UCSD-AML1 (cell line): ENCODE measurements at regions not wholly inside any gene's neighbourhood (a gene's known extent, or its start where the extent isn't known, plus 50 kb on each side); places are given as distances from the start of the nearest gene placed in this dataset.
"Not testable (repeated sequence)": the region's sequence is repeated elsewhere in the genome, so short reads cannot be mapped to it uniquely, and the experiment has no call there.

Experiments used
- DNase-seq: peaks from one replicate; lab custom pipeline; 2025; ENCODE audit not compliant: unreplicated experiment; lab: John Stamatoyannopoulos, UW

DNA sequence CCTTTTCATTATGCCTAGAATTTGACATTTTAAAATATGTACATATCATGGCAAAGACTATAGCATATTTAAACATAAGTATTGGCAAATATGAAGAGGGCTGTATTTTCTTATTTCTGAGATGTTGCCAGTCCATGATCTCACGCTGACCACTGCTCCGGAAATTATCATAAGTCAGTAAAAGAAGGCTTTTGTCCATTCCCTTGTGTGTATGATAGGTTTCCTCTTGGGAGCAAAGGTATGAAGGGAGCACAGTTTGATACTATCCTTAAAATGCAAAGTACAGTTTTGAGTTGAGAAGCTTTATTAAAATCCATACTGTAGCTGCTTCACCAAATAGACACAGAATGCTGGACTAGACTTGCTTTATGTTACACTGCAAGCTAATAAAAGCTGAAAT, 52.6 kb upstream of the AGA start:
- DNase-seq: no peak

DNA sequence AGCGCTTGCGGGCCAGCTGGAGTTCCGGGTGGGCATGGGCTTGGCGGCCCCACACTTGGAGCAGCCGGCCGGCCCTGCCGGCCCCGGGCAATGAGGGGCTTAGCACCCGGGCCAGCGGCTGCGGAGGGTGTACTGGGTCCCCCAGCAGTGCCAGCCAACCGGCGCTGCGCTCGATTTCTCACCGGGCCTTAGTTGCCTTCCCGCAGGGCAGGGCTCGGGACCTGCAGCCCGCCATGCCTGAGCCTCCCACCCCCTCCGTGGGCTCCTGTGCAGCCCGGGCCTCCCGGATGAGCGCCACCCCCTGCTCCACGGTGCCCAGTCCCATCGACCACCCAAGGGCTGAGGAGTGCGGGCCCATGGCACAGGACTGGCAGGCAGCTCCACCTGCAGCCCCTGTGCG, 53.4 kb upstream of the AGA start:
- not testable (repeated sequence) for DNase-seq

- no peak for DNase-seq
These were observed 57.3 kb upstream of the AGA start for GRCh38 chr4:177499537-177499936.

- DNase-seq: no peak
These were observed 63.0 kb upstream of the AGA start for GRCh38 chr4:177505171-177505615.

DNA sequence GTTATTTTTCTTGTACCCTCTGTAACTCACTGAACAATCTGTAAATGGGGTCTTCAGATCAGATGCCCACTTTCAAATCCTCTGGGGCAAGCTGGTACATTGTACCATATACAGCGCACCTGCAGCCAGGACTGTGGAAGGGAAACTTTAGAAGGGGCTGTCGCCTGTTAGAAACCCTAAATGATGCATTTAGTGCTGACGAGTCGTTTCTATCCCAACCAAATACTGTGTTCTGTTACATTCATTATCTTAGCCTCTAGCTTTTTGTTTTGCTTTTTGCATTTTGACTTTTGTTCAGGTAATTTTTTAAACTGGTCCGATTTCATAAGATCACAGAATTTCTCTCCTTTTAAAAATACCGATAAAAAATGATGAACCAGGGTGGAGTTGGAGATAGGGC, 66.4 kb upstream of the AGA start:
- DNase-seq: no peak

DNA sequence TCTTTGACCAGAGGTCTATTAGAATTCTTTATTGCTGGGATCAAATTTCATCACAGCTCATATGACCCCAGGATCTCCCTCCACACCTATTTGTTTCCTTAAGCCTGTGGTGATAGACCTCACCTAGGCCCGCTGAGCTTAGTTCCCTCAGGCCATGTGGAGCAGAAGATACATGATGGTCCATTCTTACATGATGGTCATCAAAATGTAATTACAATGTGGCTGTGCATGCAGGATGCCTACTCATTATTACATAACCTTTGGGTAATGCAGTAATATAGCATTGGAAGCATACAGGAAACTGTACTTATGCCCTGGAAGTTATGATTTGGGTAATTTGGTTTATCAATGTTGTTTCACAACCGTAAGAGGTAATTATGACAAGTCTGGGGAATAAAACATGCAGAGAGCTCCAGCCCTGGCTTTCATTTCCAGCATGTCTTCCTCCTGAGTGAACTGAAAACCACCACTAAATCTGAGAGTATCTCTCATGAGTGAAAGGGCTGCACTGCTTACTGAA, 67.0 kb upstream of the AGA start:
- no peak for DNase-seq

DNA sequence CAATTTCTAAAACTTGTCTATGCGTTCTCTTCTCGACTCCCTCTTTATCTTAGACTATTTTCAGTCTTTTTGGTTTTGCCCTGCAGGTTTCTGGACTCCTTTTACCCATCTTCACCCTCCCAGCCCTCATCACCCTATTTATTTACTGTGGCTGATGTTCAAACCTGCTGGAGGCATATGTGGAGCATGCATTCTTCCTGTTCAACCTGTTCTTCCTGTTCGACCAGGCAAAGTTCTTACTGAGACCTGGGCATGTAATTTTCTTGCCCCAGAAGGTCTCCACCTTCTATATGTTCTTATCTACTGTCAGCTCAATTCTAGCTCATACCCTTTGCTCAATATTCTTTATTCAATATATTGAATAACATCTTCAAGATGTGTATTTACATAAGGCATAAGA, 69.4 kb upstream of the AGA start:
- DNase-seq: no peak

DNA sequence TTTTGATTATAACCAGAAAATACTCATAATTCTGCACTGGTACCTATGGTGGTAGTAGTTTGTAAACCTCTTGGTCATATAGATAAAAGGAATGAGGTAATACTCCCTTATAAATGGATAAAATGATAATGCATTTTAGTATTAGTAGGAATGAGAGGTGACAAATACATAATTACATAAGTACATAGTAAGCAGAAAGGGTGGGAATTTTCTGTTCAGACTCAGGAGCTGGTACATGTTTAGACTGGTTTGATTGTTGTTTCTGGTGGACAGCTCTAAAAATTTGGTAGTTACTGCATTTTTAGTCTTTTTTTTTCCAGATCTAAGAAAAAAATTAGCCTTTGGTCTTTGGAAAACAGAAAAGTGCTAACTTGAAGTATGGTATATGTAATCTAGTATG, 70.4 kb upstream of the AGA start:
- DNase-seq: no peak

DNA sequence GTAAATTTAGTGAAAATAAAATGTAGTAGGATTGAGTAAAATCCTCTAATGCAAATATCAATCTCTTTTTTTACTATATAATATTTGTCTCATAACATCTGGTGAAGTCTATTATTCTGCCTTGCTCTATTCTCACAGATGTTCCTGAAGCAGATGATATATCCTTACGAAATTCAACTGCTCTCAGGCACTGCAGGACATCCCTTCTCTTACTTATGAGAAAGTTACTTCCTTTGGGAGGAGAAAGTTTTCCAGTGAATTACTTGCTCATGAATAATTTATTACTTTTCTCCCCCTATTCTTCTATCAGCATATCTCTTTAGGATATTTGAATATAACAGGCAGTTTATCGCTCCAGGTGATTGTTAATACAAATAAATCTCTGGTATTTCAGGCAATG, 75.6 kb upstream of the AGA start:
- no peak for DNase-seq

- DNase-seq: no peak
These were observed 77.4 kb upstream of the AGA start for GRCh38 chr4:177519481-177520260.

- DNase-seq: no peak
These were observed 86.4 kb upstream of the AGA start for GRCh38 chr4:177528620-177529019.

DNA sequence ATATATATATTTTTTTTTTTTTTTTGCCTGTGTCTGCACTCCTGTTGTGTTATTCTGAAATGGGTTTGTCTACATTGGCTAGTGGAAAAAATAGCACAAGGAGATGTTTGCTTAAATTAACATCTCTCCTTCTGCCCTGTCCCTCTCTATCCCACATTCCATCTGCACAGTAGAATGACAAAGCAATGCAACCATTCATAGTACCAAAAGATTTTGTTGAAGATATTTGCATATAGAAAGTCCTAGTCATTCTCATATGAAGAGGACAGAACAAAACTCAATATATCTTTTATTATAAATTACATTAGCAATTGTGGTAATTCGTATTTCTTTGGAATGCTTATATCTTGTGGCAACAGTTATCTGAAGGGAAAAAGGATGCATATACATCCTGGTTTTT, 88.3 kb upstream of the AGA start:
- DNase-seq: no peak

- no peak for DNase-seq
These were observed 90.1 kb upstream of the AGA start for GRCh38 chr4:177532358-177532757.

GRCh38 chr4:177534841-177535240, 92.6 kb upstream of the AGA start:
- DNase-seq: not testable (repeated sequence)

DNA sequence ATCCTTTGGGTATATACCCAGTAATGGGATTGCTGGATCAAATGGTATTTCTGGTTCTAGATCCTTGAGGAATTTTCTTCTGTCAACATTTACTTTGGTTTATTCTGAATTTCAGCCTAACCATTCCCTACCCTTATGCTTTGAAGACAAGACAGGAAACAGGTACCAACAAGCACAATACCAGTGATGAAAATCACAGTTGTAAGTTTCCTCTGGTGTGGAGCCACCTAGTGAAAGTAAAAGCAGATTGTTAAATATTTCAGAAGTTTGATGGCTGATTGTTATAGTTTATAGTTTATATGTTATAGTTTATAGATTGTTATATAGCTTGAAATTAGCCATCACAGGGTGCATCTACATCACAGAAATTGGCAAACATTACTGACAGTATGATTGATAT, 104.5 kb upstream of the AGA start:
- DNase-seq: no peak

DNA sequence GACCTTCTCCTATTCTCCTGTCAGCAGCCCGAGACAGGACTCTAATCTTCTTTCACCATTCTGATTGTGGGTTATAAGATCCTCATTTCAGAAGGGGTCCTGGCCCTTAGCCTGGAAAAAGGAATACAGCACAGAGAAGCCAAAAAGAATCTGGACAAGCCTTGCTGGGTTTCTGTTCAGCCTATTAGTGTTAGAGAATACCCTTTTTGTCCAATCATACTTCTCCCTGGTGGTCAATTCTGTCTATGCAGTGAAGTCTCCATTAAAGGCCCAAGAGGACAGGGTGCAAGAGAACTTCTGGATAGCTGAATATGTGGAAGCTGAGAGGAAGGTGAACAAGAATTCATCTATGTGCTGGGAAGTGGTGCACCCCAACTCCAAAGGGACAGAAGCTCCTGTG, 105.7 kb upstream of the AGA start:
- DNase-seq: no peak

DNA sequence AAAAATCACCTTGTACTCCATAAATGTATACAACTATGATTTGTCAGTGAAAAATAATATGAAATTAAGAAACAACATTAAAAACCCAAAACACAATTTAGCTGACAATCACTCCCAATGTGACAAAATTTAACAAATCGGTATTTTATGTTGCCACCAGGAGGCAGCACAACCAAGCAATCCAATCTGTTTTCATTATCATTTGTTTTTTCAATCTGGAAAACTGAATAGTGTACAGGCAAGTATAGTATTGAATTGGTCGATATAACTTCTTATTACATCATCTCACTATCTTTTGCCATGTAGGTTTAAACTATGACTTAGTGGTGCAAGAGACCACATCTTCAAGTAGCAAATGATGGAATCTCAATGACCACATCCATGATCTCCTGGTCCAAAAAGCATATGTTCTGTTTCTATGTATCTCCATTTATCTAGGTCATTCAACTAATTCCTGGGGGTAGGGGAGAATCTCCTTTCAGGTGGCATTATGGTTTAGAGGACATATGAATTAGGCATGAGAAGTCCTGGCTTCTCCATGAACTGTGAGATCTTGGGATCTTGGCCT, 112.9 kb upstream of the AGA start:
- DNase-seq: no peak

GRCh38 chr4:177557416-177557815, 115.2 kb upstream of the AGA start:
- no peak for DNase-seq

DNA sequence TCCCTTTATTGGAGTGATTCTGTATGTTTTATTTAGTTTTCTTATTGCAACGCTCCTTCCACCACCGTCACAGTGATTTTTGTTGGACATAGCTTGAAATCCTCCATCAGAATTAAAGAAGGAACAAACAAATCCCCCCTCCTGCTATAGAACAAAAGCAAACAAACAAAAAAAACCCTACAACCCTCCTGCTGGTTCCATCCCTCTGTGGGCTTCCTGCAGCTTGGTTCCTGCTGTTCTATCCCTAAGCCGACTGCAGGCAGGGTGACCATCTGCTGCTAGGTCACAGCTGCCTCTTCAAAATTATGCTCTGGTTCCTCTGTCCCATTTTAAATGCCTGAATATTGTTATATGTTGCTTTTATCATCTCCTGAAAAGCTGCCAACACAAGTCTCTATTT, 116.8 kb upstream of the AGA start:
- no peak for DNase-seq

GRCh38 chr4:177562163-177562562, 119.9 kb upstream of the AGA start:
- DNase-seq: no peak

GRCh38 chr4:177562859-177563258, 120.6 kb upstream of the AGA start:
- DNase-seq: no peak

- DNase-seq: no peak
These were observed 124.5 kb upstream of the AGA start for GRCh38 chr4:177566691-177567090.

- no peak for DNase-seq
These were observed 126.7 kb upstream of the AGA start for GRCh38 chr4:177568931-177569330.
